ENCODE measurements at regions not wholly inside any gene's neighbourhood (a gene's known extent, or its start where the extent isn't known, plus 50 kb on each side); places are given as distances from the start of the nearest gene placed in this dataset.

- H3K4me3 ChIP-seq (ENCODE audit: low read length): no peak overlapping the region
- no peak overlapping the region for H2AFZ ChIP-seq (ENCODE audit: low read length)
- no peak overlapping the region for H3K9ac ChIP-seq (ENCODE audit: low read length)
- no peaks in the 10 kb centered on the region for H3K36me3 ChIP-seq (ENCODE audit: insufficient read depth, low read length)
- no peaks in the 10 kb centered on the region for H4K20me1 ChIP-seq (ENCODE audit: insufficient read depth, low read depth, low read length)
- no peak overlapping the region for H3K27ac ChIP-seq (ENCODE audit: low read length)
- no peaks in the 10 kb centered on the region for H3K79me2 ChIP-seq (ENCODE audit: low read length)
- H3K4me2 ChIP-seq (ENCODE audit: low read depth, low read length, poor library complexity, severe bottlenecking): no peak overlapping the region
- no peaks in the 10 kb centered on the region for H3K4me1 ChIP-seq (ENCODE audit: low read length)
- no peaks in the 10 kb centered on the region for H3K9me2 ChIP-seq (replicated peaks; ENCODE audit: insufficient read depth, low read length)
- no peaks in the 10 kb centered on the region for H3K9me3 ChIP-seq (ENCODE audit: low read length)
- no peak for DNase-seq
- H3K27me3 ChIP-seq (ENCODE audit: low read length): no peaks in the 10 kb centered on the region
These were observed 53.5 kb downstream of the PAGE2 start for GRCh38 chrX:55142206-55142918.

GRCh38 chrX:55142919-55143310, 54.1 kb downstream of the PAGE2 start:
- H3K27ac ChIP-seq (ENCODE audit: low read length): no peak overlapping the region

GRCh38 chrX:55143621-55144020, 54.8 kb downstream of the PAGE2 start:
- no peaks in the 10 kb centered on the region for H4K20me1 ChIP-seq (ENCODE audit: insufficient read depth, low read depth, low read length)
- H3K36me3 ChIP-seq (ENCODE audit: insufficient read depth, low read length): no peaks in the 10 kb centered on the region

More at GRCh38 chrX:55142919-55143310, 54.1 kb downstream of the PAGE2 start:
- Histone ChIP-seq H2AFZ (ENCODE audit: low read length) (no peak overlapping the region), H3K79me2 (ENCODE audit: low read length) (no peaks in the 10 kb centered on the region), H3K4me3 (ENCODE audit: low read length) (no peak overlapping the region), H3K4me1 (ENCODE audit: low read length) (no peaks in the 10 kb centered on the region), H3K4me2 (ENCODE audit: low read depth, low read length, poor library complexity, severe bottlenecking) (no peak overlapping the region), H3K36me3 (ENCODE audit: insufficient read depth, low read length) (no peaks in the 10 kb centered on the region), H3K9me3 (ENCODE audit: low read length) (no peaks in the 10 kb centered on the region), H4K20me1 (ENCODE audit: insufficient read depth, low read depth, low read length) (no peaks in the 10 kb centered on the region), H3K27me3 (ENCODE audit: low read length) (no peaks in the 10 kb centered on the region), H3K9me2 (replicated peaks; ENCODE audit: insufficient read depth, low read length) (no peaks in the 10 kb centered on the region), H3K9ac (ENCODE audit: low read length) (no peak overlapping the region)
- DNase-seq: no peak

DNA sequence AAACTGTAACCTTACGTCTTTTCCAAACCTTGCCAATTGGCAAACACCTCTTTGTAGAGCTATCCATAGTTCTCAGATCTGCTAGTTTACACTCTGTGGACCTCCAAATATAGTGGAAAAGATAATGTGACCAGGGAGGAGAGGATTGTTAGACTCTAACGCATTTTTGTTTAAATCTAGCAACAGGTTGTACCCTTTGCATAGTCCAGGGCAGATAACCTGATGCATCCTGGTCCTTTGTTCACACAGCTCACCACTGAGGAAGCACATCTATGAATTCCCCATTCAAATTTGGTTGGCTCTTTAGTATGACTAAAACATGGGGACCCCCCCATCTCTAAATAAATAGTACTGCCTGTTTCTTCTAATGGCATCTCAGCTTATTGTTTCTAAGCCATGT, 55.9 kb downstream of the PAGE2 start:
- H3K4me2 ChIP-seq (ENCODE audit: low read depth, low read length, poor library complexity, severe bottlenecking): no peak overlapping the region
- no peak overlapping the region for H3K9ac ChIP-seq (ENCODE audit: low read length)
- no peaks in the 10 kb centered on the region for H3K79me2 ChIP-seq (ENCODE audit: low read length)
- no peaks in the 10 kb centered on the region for H3K9me2 ChIP-seq (replicated peaks; ENCODE audit: insufficient read depth, low read length)
- H3K27ac ChIP-seq (ENCODE audit: low read length): no peak overlapping the region
- no peaks in the 10 kb centered on the region for H3K36me3 ChIP-seq (ENCODE audit: insufficient read depth, low read length)
- no peaks in the 10 kb centered on the region for H3K9me3 ChIP-seq (ENCODE audit: low read length)
- no peaks in the 10 kb centered on the region for H3K4me1 ChIP-seq (ENCODE audit: low read length)
- H2AFZ ChIP-seq (ENCODE audit: low read length): no peak overlapping the region
- H4K20me1 ChIP-seq (ENCODE audit: insufficient read depth, low read depth, low read length): no peaks in the 10 kb centered on the region
- no peak overlapping the region for H3K4me3 ChIP-seq (ENCODE audit: low read length)
- no peaks in the 10 kb centered on the region for H3K27me3 ChIP-seq (ENCODE audit: low read length)
- DNase-seq: no peak

More at GRCh38 chrX:55143621-55144020, 54.8 kb downstream of the PAGE2 start:
- no peaks in the 10 kb centered on the region for H3K27me3 ChIP-seq (ENCODE audit: low read length)
- no peak overlapping the region for H3K4me2 ChIP-seq (ENCODE audit: low read depth, low read length, poor library complexity, severe bottlenecking)
- no peaks in the 10 kb centered on the region for H3K9me3 ChIP-seq (ENCODE audit: low read length)
- H3K4me3 ChIP-seq (ENCODE audit: low read length): no peak overlapping the region
- H3K4me1 ChIP-seq (ENCODE audit: low read length): no peaks in the 10 kb centered on the region
- H3K79me2 ChIP-seq (ENCODE audit: low read length): no peaks in the 10 kb centered on the region
- no peak overlapping the region for H3K27ac ChIP-seq (ENCODE audit: low read length)
- H3K9ac ChIP-seq (ENCODE audit: low read length): no peak overlapping the region
- no peak overlapping the region for H2AFZ ChIP-seq (ENCODE audit: low read length)
- H3K9me2 ChIP-seq (replicated peaks; ENCODE audit: insufficient read depth, low read length): no peaks in the 10 kb centered on the region
- no peak for DNase-seq

GRCh38 chrX:55149242-55149641, 60.4 kb downstream of the PAGE2 start:
- Histone ChIP-seq H3K4me2 (ENCODE audit: low read depth, low read length, poor library complexity, severe bottlenecking) (no peak overlapping the region), H4K20me1 (ENCODE audit: insufficient read depth, low read depth, low read length) (no peaks in the 10 kb centered on the region), H3K9me3 (ENCODE audit: low read length) (no peaks in the 10 kb centered on the region), H2AFZ (ENCODE audit: low read length) (no peak overlapping the region), H3K4me1 (ENCODE audit: low read length) (no peaks in the 10 kb centered on the region), H3K4me3 (ENCODE audit: low read length) (no peak overlapping the region), H3K27ac (ENCODE audit: low read length) (no peak overlapping the region), H3K27me3 (ENCODE audit: low read length) (no peaks in the 10 kb centered on the region), H3K9ac (ENCODE audit: low read length) (no peak overlapping the region), H3K9me2 (replicated peaks; ENCODE audit: insufficient read depth, low read length) (no peaks in the 10 kb centered on the region), H3K79me2 (ENCODE audit: low read length) (no peaks in the 10 kb centered on the region), H3K36me3 (ENCODE audit: insufficient read depth, low read length) (no peaks in the 10 kb centered on the region)
- DNase-seq: no peak

- H4K20me1 ChIP-seq (ENCODE audit: insufficient read depth, low read depth, low read length): no peaks in the 10 kb centered on the region
- no peaks in the 10 kb centered on the region for H3K4me1 ChIP-seq (ENCODE audit: low read length)
- H3K79me2 ChIP-seq (ENCODE audit: low read length): no peaks in the 10 kb centered on the region
- H3K4me2 ChIP-seq (ENCODE audit: low read depth, low read length, poor library complexity, severe bottlenecking): no peak overlapping the region
- no peaks in the 10 kb centered on the region for H3K27me3 ChIP-seq (ENCODE audit: low read length)
- H3K9ac ChIP-seq (ENCODE audit: low read length): no peak overlapping the region
- H3K9me3 ChIP-seq (ENCODE audit: low read length): no peaks in the 10 kb centered on the region
- H3K36me3 ChIP-seq (ENCODE audit: insufficient read depth, low read length): no peaks in the 10 kb centered on the region
- no peaks in the 10 kb centered on the region for H3K9me2 ChIP-seq (replicated peaks; ENCODE audit: insufficient read depth, low read length)
- H3K4me3 ChIP-seq (ENCODE audit: low read length): no peak overlapping the region
- no peak overlapping the region for H2AFZ ChIP-seq (ENCODE audit: low read length)
- DNase-seq: no peak
- H3K27ac ChIP-seq (ENCODE audit: low read length): no peak overlapping the region
These were observed 62.4 kb downstream of the PAGE2 start for GRCh38 chrX:55151199-55151598.

DNA sequence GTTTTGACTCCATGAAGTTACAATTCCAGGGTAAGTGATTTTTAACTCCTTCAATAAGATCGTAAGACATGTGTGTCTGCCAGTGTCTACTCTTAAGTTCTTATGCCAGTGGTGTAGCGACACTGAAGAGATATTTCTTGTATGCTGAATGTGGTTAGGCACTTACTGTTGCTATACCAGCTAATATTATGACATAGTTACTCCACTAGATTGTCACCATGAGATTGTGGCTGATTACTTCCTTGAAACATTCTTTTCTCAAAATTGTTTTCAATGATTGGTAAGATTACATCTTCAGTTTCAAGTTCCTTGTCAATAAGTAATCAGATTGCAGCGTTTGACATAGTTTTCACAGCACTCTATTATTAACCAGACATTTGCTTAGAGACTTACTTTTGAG, 60.6 kb upstream of the PAGE5 start:
- Histone ChIP-seq H3K4me3 (ENCODE audit: low read length) (peak overlapping the region; percentile 72), H3K4me2 (ENCODE audit: low read depth, low read length, poor library complexity, severe bottlenecking) (peak overlapping the region; percentile 88), H3K27me3 (ENCODE audit: low read length) (no peaks in the 10 kb centered on the region), H3K79me2 (ENCODE audit: low read length) (no peaks in the 10 kb centered on the region), H3K27ac (ENCODE audit: low read length) (peak overlapping the region; percentile 79), H2AFZ (ENCODE audit: low read length) (peak overlapping the region; percentile 23; the same call in 1 of the 2 replicates), H3K4me1 (ENCODE audit: low read length) (peaks cover 16% of the 10 kb centered on the region), H3K36me3 (ENCODE audit: insufficient read depth, low read length) (no peaks in the 10 kb centered on the region), H3K9me3 (ENCODE audit: low read length) (no peaks in the 10 kb centered on the region), H4K20me1 (ENCODE audit: insufficient read depth, low read depth, low read length) (no peaks in the 10 kb centered on the region), H3K9me2 (replicated peaks; ENCODE audit: insufficient read depth, low read length) (no peaks in the 10 kb centered on the region), H3K9ac (ENCODE audit: low read length) (peak overlapping the region; percentile 81)
- no peak for DNase-seq

DNA sequence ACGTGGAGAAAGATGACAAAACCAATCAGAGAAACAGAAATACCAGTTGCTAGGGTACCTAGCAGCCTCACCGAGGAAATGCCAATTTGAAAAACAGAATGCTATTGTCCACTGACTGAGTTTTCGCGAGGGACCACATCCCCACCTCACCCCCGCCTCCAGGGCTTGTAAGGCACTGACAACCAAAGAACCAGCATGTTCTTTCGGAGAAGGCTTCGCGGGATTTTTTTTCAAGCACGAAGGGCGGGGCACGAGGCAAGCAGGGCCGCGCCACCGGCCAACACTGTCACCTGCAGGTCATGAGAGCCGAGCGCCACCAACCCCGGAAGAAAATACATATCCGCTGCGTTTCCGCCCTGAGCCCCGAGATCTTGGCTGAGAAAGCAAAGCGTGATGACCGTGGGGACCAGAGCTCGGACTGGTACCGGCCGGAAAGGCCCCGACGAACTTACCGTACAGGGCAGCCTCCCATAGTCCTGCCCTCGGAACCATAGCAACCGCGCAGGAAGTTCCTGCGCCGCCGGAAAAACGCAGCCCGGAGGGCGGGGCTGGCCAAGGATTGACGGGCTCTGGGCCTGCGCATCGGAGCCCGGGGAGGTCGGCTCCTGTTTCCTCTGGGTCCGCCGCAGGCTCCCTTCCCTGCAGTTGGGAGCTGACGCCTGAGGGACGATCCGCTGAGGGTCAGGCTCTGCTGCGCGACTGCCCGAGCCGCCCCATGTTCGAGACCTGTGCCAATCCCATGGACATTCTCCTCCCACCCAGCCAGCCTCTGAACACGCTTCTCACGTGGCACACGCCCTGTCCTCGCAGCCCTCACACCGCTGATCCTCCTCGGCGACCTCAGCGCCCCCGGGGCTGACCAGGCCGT, 59.2 kb upstream of the PAGE5 start:
- peak overlapping the region; percentile 88 for H3K4me2 ChIP-seq (ENCODE audit: low read depth, low read length, poor library complexity, severe bottlenecking)
- no peaks in the 10 kb centered on the region for H3K9me3 ChIP-seq (ENCODE audit: low read length)
- no peaks in the 10 kb centered on the region for H3K79me2 ChIP-seq (ENCODE audit: low read length)
- no peaks in the 10 kb centered on the region for H4K20me1 ChIP-seq (ENCODE audit: insufficient read depth, low read depth, low read length)
- no peaks in the 10 kb centered on the region for H3K27me3 ChIP-seq (ENCODE audit: low read length)
- H2AFZ ChIP-seq (ENCODE audit: low read length): peak overlapping the region; percentile 23; the same call in 1 of the 2 replicates
- peak; percentile 95 for DNase-seq
- no peaks in the 10 kb centered on the region for H3K9me2 ChIP-seq (replicated peaks; ENCODE audit: insufficient read depth, low read length)
- peak overlapping the region; percentile 79 for H3K27ac ChIP-seq (ENCODE audit: low read length)
- H3K4me3 ChIP-seq (ENCODE audit: low read length): peak overlapping the region; percentile 72
- H3K36me3 ChIP-seq (ENCODE audit: insufficient read depth, low read length): no peaks in the 10 kb centered on the region
- peak overlapping the region; percentile 81 for H3K9ac ChIP-seq (ENCODE audit: low read length)
- peaks cover 16% of the 10 kb centered on the region for H3K4me1 ChIP-seq (ENCODE audit: low read length)

All from Karpas-422 (cell line).